Upper lobe of left lung (tissue), 6 donors: ENCODE measurements at regions not wholly inside any gene's neighbourhood (a gene's known extent, or its start where the extent isn't known, plus 50 kb on each side); places are given as distances from the start of the nearest gene placed in this dataset.

ENCODE experiments used
- ATAC-seq, 2 donors: fragments of 200-7000 bp; cut with Tn5 transposase; one replicate each; pipeline ENCODE4 v1.9.1; 2022; ENCODE audit warnings: mild to moderate bottlenecking in 2 of 2, moderate library complexity in 2 of 2; ENCODE audit not compliant: low FRiP score in 2 of 2
- DNase-seq, 2 donors: peaks; one replicate each; pipeline ENCODE4 v3.0.0-alpha.2; 2019 to 2020
- H3K27ac ChIP-seq, 4 donors: fragments of 200-600 bp; sonication (generic); one replicate each; pipeline ENCODE4 v1.5.1; 2016 to 2019
- H3K27me3 ChIP-seq, 4 donors: fragments of 200-600 bp; sonication (generic); one replicate each; pipeline ENCODE4 v1.5.1; 2017 to 2019
- H3K36me3 ChIP-seq, 4 donors: fragments of 200-600 bp; sonication (generic); one replicate each; pipeline ENCODE4 v1.5.1; 2016 to 2019
- H3K4me1 ChIP-seq, 4 donors: fragments of 200-600 bp; sonication (generic); one replicate each; pipeline ENCODE4 v1.5.1; 2018 to 2019
- H3K4me3 ChIP-seq, 4 donors: fragments of 200-600 bp; sonication (generic); one replicate each; pipeline ENCODE4 v1.5.1; 2017 to 2019; ENCODE audit warnings: mild to moderate bottlenecking in 2 of 4, moderate library complexity in 1 of 4
- H3K9me3 ChIP-seq, 4 donors: fragments of 200-600 bp; sonication (generic); one replicate each; pipeline ENCODE4 v1.5.1; 2018 to 2019
- CTCF ChIP-seq, 6 experiments: fragments of 450-650 bp in 4 of 6; fragments of 200-600 bp in 2 of 6; sonication (generic) in 2 of 6; IDR thresholded peaks; one replicate each; pipeline ENCODE4 v1.5.1; 2016 to 2019; ENCODE audit warnings: antibody characterized with exemption in 6 of 6
- EP300 ChIP-seq, 4 donors: sonication (generic); formaldehyde crosslinking; IDR thresholded peaks; one replicate each; pipeline ENCODE4 v1.5.1; 2017; ENCODE audit warnings: antibody characterized with exemption in 4 of 4, control low read depth in 2 of 4
- POLR2A ChIP-seq, 4 donors: fragments of 450-650 bp; IDR thresholded peaks; one replicate each; pipeline ENCODE4 v1.5.1; 2016 to 2017; ENCODE audit warnings: antibody characterized with exemption in 4 of 4, mild to moderate bottlenecking in 2 of 4
- POLR2AphosphoS5 ChIP-seq, 2 donors: sonication (generic); formaldehyde crosslinking; IDR thresholded peaks; one replicate each; pipeline ENCODE4 v1.5.1; 2017; ENCODE audit warnings: antibody characterized with exemption in 2 of 2
- WGBS, 2 donors: methylation state at CpG; one replicate each; pipeline ENCODE4 v1.1.5; 2017 to 2018; 5-methylcytosine and 5-hydroxymethylcytosine counted together
- donor health status: DM: no; HTN: no; CAD: no; lungs with moderate emphysema.
- donor health status: DM: no; HTN: yes; CAD: no; lungs with severe emphysema.

- Histone ChIP-seq H3K4me3 (no peak overlapping the region), H3K4me1 (peaks cover 0 to 18% (median 10%) of the 10 kb centered on the region in 4 donors), H3K27me3 (no peaks in the 10 kb centered on the region), H3K36me3 (no peaks in the 10 kb centered on the region), H3K9me3 (peaks cover 0 to 4% (median 0%) of the 10 kb centered on the region in 4 donors), H3K27ac (no peak overlapping the region)
- DNase-seq (no peak), ATAC-seq (no peak)
- WGBS, 2 donors: 5 to 75% methylated on average over 1 of the region's 1 CpG
- TF ChIP-seq POLR2A (IDR thresholded peaks at IDR 0.05): no peak
- TF ChIP-seq EP300 (IDR thresholded peaks at IDR 0.05): no peak
- no peak for TF ChIP-seq CTCF (IDR thresholded peaks at IDR 0.05)
- TF ChIP-seq POLR2AphosphoS5 (IDR thresholded peaks at IDR 0.05): no peak
Observed at GRCh38 chr2:120463996-120464395, 118.1 kb downstream of the INHBB start.

GRCh38 chr2:120464448-120464931 is 118.6 kb downstream of the INHBB start:
- Histone ChIP-seq H3K9me3 (no peaks in the 10 kb centered on the region), H3K27ac (no peak overlapping the region), H3K4me3 (no peak overlapping the region), H3K36me3 (no peaks in the 10 kb centered on the region), H3K27me3 (no peaks in the 10 kb centered on the region), H3K4me1 (peaks cover 1 to 23% (median 13%) of the 10 kb centered on the region in 4 donors)
- TF ChIP-seq CTCF (IDR thresholded peaks at IDR 0.05) (no peak), POLR2A (IDR thresholded peaks at IDR 0.05) (no peak), EP300 (IDR thresholded peaks at IDR 0.05) (no peak), POLR2AphosphoS5 (IDR thresholded peaks at IDR 0.05) (no peak)
- DNase-seq (no peak), ATAC-seq (no peak)
- WGBS, 2 donors: 80 to 85% methylated on average over 11 to 12 of the region's 12 CpGs

GRCh38 chr2:120465012-120465700 is 119.2 kb downstream of the INHBB start:
- 95 to 96% methylated on average over 7 to 11 of the region's 11 CpGs for WGBS, 2 donors
- Histone ChIP-seq H3K36me3 (no peaks in the 10 kb centered on the region), H3K4me3 (no peak overlapping the region), H3K4me1 (peaks cover 8 to 29% (median 19%) of the 10 kb centered on the region in 4 donors), H3K27me3 (no peaks in the 10 kb centered on the region), H3K9me3 (no peaks in the 10 kb centered on the region), H3K27ac (no peak overlapping the region)
- ATAC-seq (no peak), DNase-seq (no peak)
- TF ChIP-seq POLR2AphosphoS5 (IDR thresholded peaks at IDR 0.05) (no peak), EP300 (IDR thresholded peaks at IDR 0.05) (no peak), POLR2A (IDR thresholded peaks at IDR 0.05) (no peak), CTCF (IDR thresholded peaks at IDR 0.05) (no peak)

GRCh38 chr2:120465701-120465988 is 119.7 kb downstream of the INHBB start:
- DNase-seq: no peak
- Histone ChIP-seq H3K4me3 (no peak overlapping the region), H3K27ac (no peak overlapping the region), H3K4me1 (peaks cover 9 to 30% (median 24%) of the 10 kb centered on the region in 4 donors), H3K36me3 (no peaks in the 10 kb centered on the region), H3K9me3 (no peaks in the 10 kb centered on the region), H3K27me3 (no peaks in the 10 kb centered on the region)
- no peak for ATAC-seq
- TF ChIP-seq CTCF (IDR thresholded peaks at IDR 0.05): no peak
- no peak for TF ChIP-seq EP300 (IDR thresholded peaks at IDR 0.05)
- TF ChIP-seq POLR2A (IDR thresholded peaks at IDR 0.05): no peak
- no peak for TF ChIP-seq POLR2AphosphoS5 (IDR thresholded peaks at IDR 0.05)
- WGBS, 2 donors: 68 to 72% methylated on average over 6 of the region's 6 CpGs
